ENCODE measurements at regions not wholly inside any gene's neighbourhood (a gene's known extent, or its start where the extent isn't known, plus 50 kb on each side); places are given as distances from the start of the nearest gene placed in this dataset.
"Not testable (repeated sequence)": the region's sequence is repeated elsewhere in the genome, so short reads cannot be mapped to it uniquely, and the experiment has no call there.

- intact Hi-C loops (cut with DNase I, micrococcal nuclease); H3K36me3 ChIP-seq (ENCODE audit: insufficient read depth, low read length): not testable (repeated sequence)
Measured at GRCh38 chr15:84550503-84550902, 50.3 kb upstream of the ZSCAN2 start.

More at GRCh38 chr15:84550503-84550902, 50.3 kb upstream of the ZSCAN2 start:
- H3K4me3 Mint-ChIP-seq; H3K27ac ChIP-seq (ENCODE audit: low read depth in 1 of 2, low read length in 2 of 2); H3K4me3 ChIP-seq (ENCODE audit: low read length); POLR2A ChIA-PET; H3K9me3 ChIP-seq (ENCODE audit: control insufficient read depth in 1 of 2, insufficient read depth in 1 of 2, low read length in 2 of 2); DNase-seq; H3K9me3 Mint-ChIP-seq; H3K4me1 ChIP-seq (ENCODE audit: insufficient read depth, low read length); H3K27ac Mint-ChIP-seq; H3K27me3 Mint-ChIP-seq; CTCF ChIA-PET; H3K27me3 ChIP-seq (ENCODE audit: control insufficient read depth in 1 of 2, insufficient read depth in 2 of 2, low read length in 2 of 2); ATAC-seq (ENCODE audit: poor library complexity): not testable (repeated sequence)
- H3K4me1 Mint-ChIP-seq (ENCODE audit: low read depth): peaks cover 14% of the 10 kb centered on the region
- H3K36me3 Mint-ChIP-seq (ENCODE audit: low read depth): peaks cover 32% of the 10 kb centered on the region
